GM21528 (cell line): ENCODE measurements at regions not wholly inside any gene's neighbourhood (a gene's known extent, or its start where the extent isn't known, plus 50 kb on each side); places are given as distances from the start of the nearest gene placed in this dataset.
"Not testable (repeated sequence)": the region's sequence is repeated elsewhere in the genome, so short reads cannot be mapped to it uniquely, and the experiment has no call there.

Experiments
- ATAC-seq: cut with Tn5 transposase; IDR thresholded peaks from one replicate; pipeline ENCODE4 v1.9.1; 2021; ENCODE audit warnings: mild to moderate bottlenecking, moderate library complexity; ENCODE audit not compliant: unreplicated experiment, low FRiP score

DNA sequence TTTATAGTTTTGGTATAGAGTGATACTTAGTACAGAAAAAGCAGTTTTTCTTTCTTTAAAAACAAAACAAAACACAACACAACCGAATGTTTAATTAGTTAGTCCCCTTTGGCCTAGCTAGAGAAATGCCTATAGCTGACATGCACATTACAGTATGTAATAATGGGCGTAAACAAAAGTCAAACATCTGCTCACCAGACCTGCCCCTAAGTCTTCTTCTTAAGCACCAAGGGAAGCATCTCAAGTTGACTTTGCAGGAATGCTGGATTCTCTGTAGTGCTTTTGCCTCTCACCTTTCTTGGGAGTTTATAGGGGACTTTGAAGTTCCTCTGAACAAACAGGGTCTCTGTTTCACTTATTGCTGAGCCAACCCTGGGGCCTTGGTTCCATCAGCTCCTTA is 143.7 kb downstream of the TM2D1 start:
- no peak for ATAC-seq

- ATAC-seq: no peak
Measured at GRCh38 chr1:61580417-61580816, 144.5 kb downstream of the TM2D1 start.

- no peak for ATAC-seq
Measured at GRCh38 chr1:61579802-61580201, 145.1 kb downstream of the TM2D1 start.

DNA sequence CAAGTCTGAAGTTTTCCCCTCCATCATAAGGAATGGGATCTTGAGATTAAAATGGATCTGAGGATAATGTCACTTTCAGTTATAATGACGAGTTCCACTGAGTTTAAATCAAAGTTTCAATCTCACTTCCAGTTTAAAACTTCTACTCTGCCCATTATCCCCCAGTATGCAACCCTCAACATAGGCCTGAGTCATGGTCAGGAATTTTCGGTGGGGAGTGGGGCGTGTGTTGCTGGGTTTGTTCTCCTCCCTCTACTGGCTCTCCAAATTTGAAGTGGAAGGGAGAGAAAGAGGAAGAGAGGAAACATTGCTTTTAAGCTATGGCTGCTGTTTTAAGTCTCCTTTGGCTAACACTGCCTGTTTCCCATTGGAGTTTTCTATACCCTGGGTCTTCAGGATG is 152.9 kb downstream of the TM2D1 start:
- no peak for ATAC-seq

DNA sequence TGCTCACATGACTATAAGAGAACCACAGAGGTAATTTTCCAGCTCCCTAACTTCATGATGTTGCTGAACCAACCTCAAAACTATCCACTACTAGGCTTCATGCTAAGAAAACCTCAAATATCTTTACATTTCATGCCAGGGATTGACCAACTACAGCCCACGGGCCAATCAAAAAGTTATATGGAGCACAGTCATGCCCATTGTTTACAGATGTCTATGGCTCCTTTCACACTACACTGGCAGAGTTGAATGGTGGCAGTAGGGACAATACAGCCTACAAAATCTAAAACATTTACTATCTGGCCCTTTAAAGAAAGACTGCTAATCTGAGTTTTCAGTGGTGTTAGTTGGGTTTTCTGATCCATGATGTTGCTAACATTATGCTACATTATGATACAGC is 154.8 kb downstream of the TM2D1 start:
- no peak for ATAC-seq

GRCh38 chr1:61569303-61569621 is 155.7 kb downstream of the TM2D1 start:
- no peak for ATAC-seq

DNA sequence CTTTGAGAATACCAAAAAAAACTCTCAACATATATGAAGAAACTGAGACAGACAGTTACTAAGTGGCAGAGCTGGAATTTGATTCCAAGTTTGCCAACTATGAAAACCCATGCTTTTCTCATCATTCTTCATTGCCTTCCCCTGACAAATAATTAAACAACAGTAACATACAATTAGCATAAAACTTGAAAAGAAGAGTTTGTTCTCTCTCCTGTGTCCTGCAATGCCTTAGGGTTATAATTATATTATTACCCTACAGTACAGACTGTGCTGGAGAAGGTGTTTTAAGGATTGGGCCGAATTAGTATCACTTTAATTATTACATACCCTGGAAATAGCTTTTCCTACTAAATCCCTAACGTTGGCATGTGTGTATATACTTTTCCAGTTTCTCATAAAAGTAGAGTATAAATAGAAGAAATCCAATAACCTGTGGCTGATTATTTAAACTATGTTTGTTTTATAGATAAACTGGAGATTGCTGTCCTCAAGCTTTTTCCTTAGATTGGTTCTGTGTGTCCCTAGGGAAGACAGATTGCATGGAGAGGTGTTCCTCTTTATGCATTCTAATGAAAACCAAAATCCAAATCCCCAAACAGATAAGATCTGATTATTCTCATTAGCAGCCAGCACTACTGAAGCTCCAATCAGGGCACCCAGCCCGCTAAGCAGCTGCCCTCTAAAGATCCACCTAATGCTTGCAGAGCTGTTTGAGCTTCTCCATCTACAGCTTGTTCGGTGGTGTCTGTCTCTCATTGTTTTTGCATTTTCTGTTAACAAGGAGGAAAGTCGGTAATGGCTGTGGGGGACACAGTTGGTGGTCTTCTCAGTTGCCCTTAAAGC is 156.3 kb downstream of the TM2D1 start:
- no peak for ATAC-seq

DNA sequence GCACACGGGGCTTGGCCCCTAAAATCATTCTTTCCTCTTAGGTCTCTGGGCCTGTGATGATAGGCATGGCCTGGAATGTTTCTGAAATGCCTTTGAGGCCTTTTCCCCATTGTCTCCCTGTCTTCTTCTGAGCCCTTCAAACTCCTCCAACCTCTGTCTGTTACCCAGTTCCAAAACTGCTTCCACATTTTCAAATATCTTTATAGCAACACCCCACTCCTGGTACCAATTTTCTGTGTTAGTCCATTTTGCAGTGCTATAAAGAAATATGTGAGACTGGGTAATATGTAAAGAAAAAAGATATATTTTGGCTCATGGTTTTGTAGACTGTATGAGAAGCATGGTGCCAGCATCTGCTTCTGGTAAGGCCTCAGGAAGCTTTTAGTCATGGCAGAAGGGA is 158.8 kb downstream of the TM2D1 start:
- ATAC-seq: no peak

DNA sequence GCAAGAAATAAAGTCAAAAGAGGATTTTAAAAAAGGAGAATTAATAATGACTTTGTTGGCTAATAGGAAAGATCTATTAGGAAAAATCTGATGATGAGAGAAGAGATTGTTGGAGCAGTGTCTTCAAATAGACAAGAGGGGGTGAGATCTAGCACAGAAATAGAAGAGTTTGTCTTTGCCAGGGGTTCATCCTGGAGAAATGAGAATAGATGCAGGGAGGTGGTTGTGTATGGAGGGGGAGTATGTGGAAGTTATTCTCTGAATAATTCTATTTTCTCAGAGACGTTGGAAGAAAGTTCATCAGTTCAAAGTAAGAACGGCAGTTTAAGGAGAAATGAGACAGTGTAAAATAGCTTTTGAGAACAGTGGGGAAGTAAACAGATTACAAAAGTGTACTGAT is 161.3 kb downstream of the TM2D1 start:
- no peak for ATAC-seq

- no peak for ATAC-seq
Measured at GRCh38 chr1:61561666-61562065, 163.3 kb downstream of the TM2D1 start.

GRCh38 chr1:61560385-61560784 is 164.6 kb downstream of the TM2D1 start:
- ATAC-seq: no peak

GRCh38 chr1:61556631-61557030 is 168.3 kb downstream of the TM2D1 start:
- no peak for ATAC-seq

GRCh38 chr1:61552630-61553305 is 172.2 kb downstream of the TM2D1 start:
- no peak for ATAC-seq

DNA sequence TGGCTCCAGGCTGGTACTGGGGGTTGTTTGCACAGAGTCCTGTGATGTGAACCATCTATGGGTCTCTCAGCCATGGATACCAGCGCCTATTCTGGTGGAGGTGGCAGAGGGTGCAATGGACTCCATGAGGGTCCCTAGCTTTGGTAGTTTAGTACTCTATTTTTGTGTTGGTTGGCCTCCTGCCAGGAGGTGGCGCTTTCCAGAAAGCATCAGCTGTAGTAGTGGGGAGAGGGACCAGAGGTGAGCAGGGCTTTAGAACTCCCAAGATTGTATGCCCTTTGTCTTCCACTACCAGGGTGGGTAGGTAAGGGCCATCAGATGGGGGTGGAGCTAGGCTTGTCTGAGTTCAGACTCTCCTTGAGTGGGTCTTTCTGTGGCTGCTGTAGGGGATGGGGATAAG is 177.6 kb downstream of the TM2D1 start:
- not testable (repeated sequence) for ATAC-seq

DNA sequence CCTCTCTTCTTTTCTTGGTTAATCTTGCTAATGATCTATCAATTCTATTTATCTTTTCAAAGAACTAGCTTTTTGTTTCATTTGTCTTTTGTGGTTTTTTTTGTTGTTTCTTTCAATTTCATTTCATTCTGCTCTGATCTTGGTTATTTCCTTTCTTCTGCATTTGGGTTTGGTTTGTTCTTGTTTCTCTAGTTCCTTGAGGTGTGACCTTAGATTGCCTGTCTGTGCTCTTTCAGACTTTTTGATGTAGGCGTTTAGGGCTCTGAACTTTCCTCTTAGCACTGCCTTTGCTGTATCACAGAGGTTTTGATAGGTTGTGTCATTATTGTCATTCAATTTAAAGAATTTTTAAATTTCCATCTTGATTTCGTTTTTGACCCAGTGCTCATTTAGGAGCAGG is 180.1 kb downstream of the TM2D1 start:
- ATAC-seq: not testable (repeated sequence)

DNA sequence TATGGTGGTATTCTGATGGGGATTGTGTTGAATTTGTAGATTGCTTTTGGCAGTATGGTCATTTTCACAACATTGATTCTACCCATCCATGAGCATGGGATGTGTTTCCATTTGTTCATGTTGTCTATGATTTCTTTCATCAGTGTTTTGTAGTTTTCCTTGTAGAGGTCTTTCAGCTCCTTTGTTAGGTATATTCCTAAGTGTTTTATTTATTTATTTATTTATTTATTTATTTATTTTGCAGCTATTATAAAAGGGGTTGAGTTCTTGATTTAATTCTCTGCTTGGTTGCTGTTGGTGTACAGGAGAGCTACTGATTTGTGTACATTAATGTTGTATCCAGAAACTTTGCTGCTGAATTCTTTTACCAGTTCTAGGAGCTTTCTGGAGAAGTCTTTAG is 181.4 kb downstream of the TM2D1 start:
- ATAC-seq: not testable (repeated sequence)

DNA sequence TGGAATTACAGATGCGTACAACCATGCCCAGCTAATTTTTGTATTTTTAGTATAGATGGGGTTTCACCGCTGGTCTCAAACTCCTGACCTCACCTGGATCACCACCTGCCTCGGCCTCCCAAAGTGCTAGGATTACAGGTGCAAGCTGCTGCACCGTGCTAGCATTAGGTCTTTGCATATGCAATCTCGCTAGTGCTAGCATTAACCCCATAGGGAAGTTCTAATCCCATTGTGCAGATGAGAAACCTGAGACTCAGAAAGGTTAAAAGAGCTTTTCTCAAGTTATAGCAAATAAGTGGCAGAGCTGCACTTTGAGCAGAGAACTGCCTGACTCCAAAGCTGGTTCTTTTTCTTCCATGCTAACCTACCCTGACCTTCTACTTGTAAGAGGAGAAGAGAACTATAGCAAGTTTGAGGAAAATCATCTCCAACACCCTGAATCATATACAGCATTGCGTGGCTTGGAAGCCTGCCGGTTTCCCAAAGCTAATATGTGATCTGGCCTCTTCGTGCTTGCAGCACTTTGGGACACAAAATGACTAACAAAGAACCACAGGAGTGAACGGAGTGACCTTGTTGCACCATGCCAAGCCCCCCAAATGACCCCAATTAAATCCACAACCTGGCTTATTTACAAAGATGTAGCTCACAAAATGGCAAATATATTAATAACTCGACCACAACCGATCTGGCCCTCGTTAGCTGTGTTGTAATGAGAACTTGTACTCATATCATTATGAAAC is 185.1 kb downstream of the TM2D1 start:
- ATAC-seq: no peak

DNA sequence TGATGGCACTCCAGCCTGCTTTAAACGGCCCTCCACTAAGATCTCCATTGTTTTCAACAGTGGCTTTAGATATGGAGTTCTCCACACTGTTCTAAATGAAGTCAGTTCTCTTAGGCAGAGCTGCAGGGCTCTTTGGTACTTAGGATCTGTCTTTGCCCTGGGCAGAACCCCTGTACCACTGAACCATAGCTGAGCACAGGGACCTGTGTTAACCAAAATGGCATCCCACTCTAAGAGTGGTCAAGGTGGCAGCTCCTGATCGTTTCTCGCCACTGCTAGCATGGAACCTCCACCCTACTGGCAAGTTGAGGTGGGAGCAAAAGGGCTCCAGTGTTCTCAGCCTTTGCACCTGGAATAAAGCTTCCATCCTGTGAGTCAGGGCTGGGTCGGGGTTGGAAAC is 186.7 kb downstream of the TM2D1 start:
- no peak for ATAC-seq

- ATAC-seq: no peak
Measured at GRCh38 chr1:61536174-61537108, 188.5 kb downstream of the TM2D1 start.

DNA sequence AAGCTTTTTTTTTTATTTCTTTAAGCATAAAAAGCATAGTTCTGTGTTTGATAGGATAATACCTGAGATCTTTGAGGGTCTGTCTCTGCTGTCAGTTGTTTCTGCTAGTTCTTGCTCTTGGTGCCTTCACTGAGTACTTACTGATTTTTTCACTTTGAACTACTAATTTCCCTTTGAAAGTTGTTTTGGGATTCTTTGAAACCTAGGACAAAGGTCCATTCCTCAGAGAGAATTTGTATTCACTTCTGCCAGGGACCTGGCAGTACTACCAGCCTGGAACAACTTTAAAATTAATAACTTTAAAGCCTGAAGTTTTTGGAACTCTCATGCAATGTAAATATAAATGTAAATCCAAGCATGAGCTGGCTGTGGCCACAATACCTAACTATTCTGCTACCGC is 190.1 kb downstream of the TM2D1 start:
- no peak for ATAC-seq
